Skeletal muscle tissue (tissue), 3 donors: ENCODE measurements at regions not wholly inside any gene's neighbourhood (a gene's known extent, or its start where the extent isn't known, plus 50 kb on each side); places are given as distances from the start of the nearest gene placed in this dataset.

Source experiments
- H3K27ac ChIP-seq: one replicate; pipeline ENCODE4 v1.7.0; 2013; ENCODE audit warnings: mild to moderate bottlenecking, low read depth, low read length, inconsistent platforms
- H3K27me3 ChIP-seq, 3 donors: one replicate each; pipeline ENCODE4 v1.7.0; 2013; ENCODE audit warnings: low read length in 3 of 3; ENCODE audit not compliant: control insufficient read depth in 3 of 3, insufficient read depth in 3 of 3
- H3K36me3 ChIP-seq, 3 donors: one replicate each; pipeline ENCODE4 v1.7.0; 2013; ENCODE audit warnings: low read length in 3 of 3; ENCODE audit not compliant: control insufficient read depth in 3 of 3, insufficient read depth in 3 of 3
- H3K4me1 ChIP-seq, 3 donors: one replicate each; pipeline ENCODE4 v1.7.0; 2013; ENCODE audit warnings: low read length in 3 of 3, mild to moderate bottlenecking in 3 of 3; ENCODE audit not compliant: control insufficient read depth in 3 of 3, insufficient read depth in 3 of 3
- H3K4me3 ChIP-seq, 3 donors: one replicate each; pipeline ENCODE4 v1.7.0; 2013; ENCODE audit warnings: low read length in 3 of 3
- H3K9ac ChIP-seq, 3 donors: one replicate each; pipeline ENCODE4 v1.7.0; 2013; ENCODE audit warnings: low read length in 3 of 3, mild to moderate bottlenecking in 3 of 3, moderate library complexity in 2 of 3, low read depth in 1 of 3
- H3K9me3 ChIP-seq, 3 donors: one replicate each; pipeline ENCODE4 v1.7.0; 2013; ENCODE audit warnings: low read length in 3 of 3; ENCODE audit not compliant: control insufficient read depth in 3 of 3
- donor health status: Osteomylitis.

DNA sequence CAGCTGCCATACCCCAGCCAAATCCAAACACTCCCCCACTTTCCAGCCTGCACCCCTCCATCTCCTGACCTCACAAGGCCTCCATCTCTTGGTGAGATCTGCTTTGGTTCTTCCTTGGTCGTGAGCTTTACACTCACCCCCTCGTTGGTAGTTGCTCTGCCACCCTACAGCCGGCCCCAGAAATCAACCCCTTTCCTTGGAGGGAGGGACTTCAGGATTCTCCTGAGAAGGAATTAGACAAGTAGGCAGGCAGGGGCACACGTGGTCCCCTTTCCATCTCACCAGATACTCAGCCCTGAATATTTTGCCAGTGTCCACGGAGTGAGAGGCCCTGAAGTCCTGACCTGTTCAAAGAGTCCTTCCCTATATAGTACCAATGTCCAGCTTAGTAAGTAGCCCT lies 120.0 kb upstream of the PWP1 start:
- H3K9me3 ChIP-seq = no peaks in the 10 kb centered on the region
- H3K36me3 ChIP-seq = no peaks in the 10 kb centered on the region
- no peaks in the 10 kb centered on the region for H3K4me1 ChIP-seq
- H3K27ac ChIP-seq = no peak overlapping the region
- H3K9ac ChIP-seq = no peak overlapping the region
- no peaks in the 10 kb centered on the region for H3K27me3 ChIP-seq
- H3K4me3 ChIP-seq = no peak overlapping the region

- Histone ChIP-seq H3K36me3 (no peaks in the 10 kb centered on the region), H3K9ac (no peak overlapping the region), H3K27ac (no peak overlapping the region), H3K4me1 (no peaks in the 10 kb centered on the region), H3K4me3 (no peak overlapping the region), H3K27me3 (no peaks in the 10 kb centered on the region), H3K9me3 (no peaks in the 10 kb centered on the region)
These were observed 117.6 kb upstream of the PWP1 start for GRCh38 chr12:107567876-107568619.

DNA sequence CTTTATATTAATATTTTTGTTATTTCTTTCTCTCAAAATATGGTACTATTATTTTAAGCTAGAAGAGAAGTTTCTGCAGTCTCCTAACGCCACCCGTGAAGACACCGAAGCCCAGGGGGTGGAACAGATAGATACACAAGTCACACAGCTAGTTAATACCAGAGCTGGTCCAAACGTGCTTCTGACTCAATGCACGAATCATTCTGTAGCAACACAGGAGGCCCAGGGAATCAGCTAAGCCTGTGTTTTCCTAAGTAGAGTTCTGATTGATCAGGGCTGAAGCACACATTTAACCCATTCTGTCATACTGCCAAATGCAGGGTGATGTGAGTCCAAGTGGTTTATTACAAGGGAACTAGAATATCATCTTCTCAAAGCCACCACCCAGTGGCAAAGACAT lies 116.9 kb upstream of the PWP1 start:
- no peak overlapping the region for H3K27ac ChIP-seq
- H3K9ac ChIP-seq = no peak overlapping the region
- H3K9me3 ChIP-seq = no peaks in the 10 kb centered on the region
- no peaks in the 10 kb centered on the region for H3K27me3 ChIP-seq
- H3K4me1 ChIP-seq = no peaks in the 10 kb centered on the region
- no peak overlapping the region for H3K4me3 ChIP-seq
- no peaks in the 10 kb centered on the region for H3K36me3 ChIP-seq

DNA sequence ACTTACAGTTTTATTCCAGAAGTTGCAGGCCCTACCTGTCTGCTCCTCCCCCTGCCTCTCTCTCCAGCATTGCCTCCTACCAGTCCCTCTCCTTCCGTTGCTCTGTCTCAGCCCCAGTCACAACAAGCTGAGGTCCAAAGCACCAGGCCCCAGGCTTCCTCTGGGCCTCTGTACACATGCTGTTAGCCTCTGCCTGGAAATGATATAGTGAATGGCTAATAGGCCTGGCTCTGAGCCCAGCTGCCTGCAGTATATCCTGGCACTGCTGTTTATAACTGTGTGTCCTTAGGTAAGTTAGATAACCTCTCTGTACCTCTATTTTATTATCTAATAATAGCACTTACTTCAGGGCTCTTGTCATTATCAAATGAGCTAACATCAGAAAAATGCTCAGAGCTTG lies 114.9 kb upstream of the PWP1 start:
- Histone ChIP-seq H3K27ac (no peak overlapping the region), H3K27me3 (no peaks in the 10 kb centered on the region), H3K9me3 (no peaks in the 10 kb centered on the region), H3K4me1 (no peaks in the 10 kb centered on the region), H3K36me3 (no peaks in the 10 kb centered on the region), H3K9ac (no peak overlapping the region), H3K4me3 (no peak overlapping the region)

DNA sequence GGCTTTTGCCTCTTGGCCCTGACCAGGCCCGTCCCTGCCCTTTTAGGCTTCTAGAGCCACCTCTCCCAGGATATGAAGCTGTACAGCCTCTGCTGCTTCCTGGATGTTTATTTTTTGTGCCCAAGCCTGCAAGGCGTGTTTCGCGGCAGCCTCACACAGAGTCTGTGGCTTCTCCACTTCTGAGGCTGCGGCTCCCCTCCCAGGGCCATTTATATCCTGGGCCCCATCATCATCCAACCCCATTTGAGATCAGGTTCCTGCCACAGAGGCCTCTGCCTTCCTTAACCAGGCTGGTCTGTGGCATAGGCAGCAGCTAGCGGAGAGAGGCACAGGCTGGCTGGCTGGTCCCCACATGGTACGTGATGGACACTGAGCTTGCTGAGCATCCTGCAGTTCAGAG lies 114.1 kb upstream of the PWP1 start:
- H3K4me1 ChIP-seq = no peaks in the 10 kb centered on the region

DNA sequence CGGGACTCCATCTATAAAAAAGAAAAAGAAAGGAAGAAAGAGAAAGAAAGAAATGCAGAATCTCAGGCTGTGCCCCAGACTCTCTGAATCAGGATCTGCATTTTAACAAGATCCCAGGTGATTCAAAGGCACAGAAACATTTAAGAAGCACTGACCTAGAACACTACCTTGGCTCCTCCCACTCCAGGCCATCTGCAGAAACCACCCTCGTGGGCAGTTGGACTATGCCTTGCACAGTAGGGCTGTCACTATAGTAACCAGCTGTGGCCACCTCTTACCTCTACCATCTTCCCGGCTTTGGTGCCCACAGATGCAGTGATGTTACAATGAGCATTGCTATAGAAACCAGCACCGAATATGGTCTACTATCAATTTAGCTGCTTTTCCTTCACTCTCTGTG lies 110.9 kb upstream of the PWP1 start:
- H3K27ac ChIP-seq = no peak overlapping the region
- H3K9me3 ChIP-seq = no peaks in the 10 kb centered on the region
- H3K27me3 ChIP-seq = peaks cover 2 to 7% (median 3%) of the 10 kb centered on the region in 3 donors
- H3K9ac ChIP-seq = no peak overlapping the region
- H3K4me3 ChIP-seq = no peak overlapping the region
- H3K4me1 ChIP-seq = no peaks in the 10 kb centered on the region
- no peaks in the 10 kb centered on the region for H3K36me3 ChIP-seq

More for the DNA sequence above, 114.1 kb upstream of the PWP1 start:
- Histone ChIP-seq H3K9ac (no peak overlapping the region), H3K36me3 (no peaks in the 10 kb centered on the region), H3K9me3 (no peaks in the 10 kb centered on the region), H3K27me3 (no peaks in the 10 kb centered on the region), H3K27ac (no peak overlapping the region), H3K4me3 (no peak overlapping the region)

DNA sequence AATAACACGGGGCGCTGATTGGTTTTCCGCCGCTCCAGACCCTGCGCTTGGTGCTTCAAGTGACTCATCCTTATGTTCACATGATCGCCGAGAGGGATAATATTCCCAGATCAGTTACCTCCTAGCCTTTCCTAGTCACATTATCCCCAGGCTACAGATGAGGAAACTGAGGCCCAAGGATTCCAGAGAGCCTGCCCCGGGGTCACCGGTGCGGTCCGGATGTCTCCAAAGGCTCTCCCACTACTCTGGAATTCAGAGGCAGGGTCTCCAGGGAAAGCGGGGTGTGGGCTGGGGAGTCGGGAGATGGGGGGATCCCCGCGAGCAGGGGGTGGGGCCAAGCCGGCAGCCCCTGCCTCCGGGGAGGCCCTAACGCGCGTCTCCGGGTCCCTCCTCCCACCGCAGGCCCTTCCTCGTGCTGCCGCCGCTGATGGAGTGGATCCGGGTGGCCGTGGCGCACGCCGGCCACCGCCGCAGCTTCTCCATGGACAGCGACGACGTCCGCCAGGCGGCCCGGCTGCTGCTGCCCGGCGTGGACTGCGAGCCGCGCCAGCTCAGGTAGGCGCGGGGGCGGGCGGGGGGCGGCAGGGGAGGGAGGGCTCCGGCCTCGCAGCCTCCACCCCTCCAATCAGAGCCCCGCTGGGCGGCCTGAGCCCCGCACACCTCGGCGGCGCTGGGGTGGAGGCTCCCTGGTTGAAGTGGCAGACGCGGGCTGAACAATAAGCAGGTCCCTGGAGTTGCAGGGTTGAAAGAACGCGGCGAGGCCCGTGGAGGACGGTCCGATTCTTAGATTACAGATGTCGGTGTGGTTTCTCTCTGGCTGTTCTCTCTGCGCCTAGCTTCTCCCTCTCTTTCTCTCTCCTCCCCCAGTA lies 104.6 kb upstream of the PWP1 start:
- Histone ChIP-seq H3K9ac (no peak overlapping the region), H3K9me3 (no peaks in the 10 kb centered on the region), H3K4me1 (no peaks in the 10 kb centered on the region), H3K27ac (no peak overlapping the region), H3K36me3 (no peaks in the 10 kb centered on the region), H3K4me3 (peak overlapping the region in 1 of 3 donors; percentile 23), H3K27me3 (peaks cover 9 to 27% (median 12%) of the 10 kb centered on the region in 3 donors)

- Histone ChIP-seq H3K27me3 (peaks cover 9 to 27% (median 12%) of the 10 kb centered on the region in 3 donors), H3K36me3 (no peaks in the 10 kb centered on the region), H3K27ac (no peak overlapping the region), H3K4me3 (peak overlapping the region in 1 of 3 donors; percentile 23), H3K4me1 (no peaks in the 10 kb centered on the region), H3K9me3 (peaks cover 0 to under 1% (median 0%) of the 10 kb centered on the region in 3 donors), H3K9ac (no peak overlapping the region)
These were observed 104.0 kb upstream of the PWP1 start for GRCh38 chr12:107581619-107582015.

GRCh38 chr12:107583551-107583950 lies 102.0 kb upstream of the PWP1 start:
- Histone ChIP-seq H3K27ac (no peak overlapping the region), H3K4me1 (no peaks in the 10 kb centered on the region), H3K27me3 (peaks cover 9 to 27% (median 9%) of the 10 kb centered on the region in 3 donors), H3K36me3 (no peaks in the 10 kb centered on the region), H3K9ac (no peak overlapping the region), H3K4me3 (no peak overlapping the region), H3K9me3 (peaks cover 3 to 4% (median 3%) of the 10 kb centered on the region in 3 donors)

GRCh38 chr12:107584563-107584962 lies 101.0 kb upstream of the PWP1 start:
- Histone ChIP-seq H3K9me3 (peaks cover 3 to 4% (median 3%) of the 10 kb centered on the region in 3 donors), H3K27me3 (peaks cover 8 to 21% (median 9%) of the 10 kb centered on the region in 3 donors), H3K9ac (no peak overlapping the region), H3K36me3 (no peaks in the 10 kb centered on the region), H3K27ac (no peak overlapping the region), H3K4me1 (no peaks in the 10 kb centered on the region), H3K4me3 (no peak overlapping the region)
